NCI-H524 treated with DMSO at 0.1 percent for 48 hours (cell line): ENCODE measurements at regions not wholly inside any gene's neighbourhood (a gene's known extent, or its start where the extent isn't known, plus 50 kb on each side); places are given as distances from the start of the nearest gene placed in this dataset.

ENCODE experiments used
- DNase-seq: peaks from one replicate; lab custom pipeline; 2025; lab: John Stamatoyannopoulos, UW

GRCh38 chr18:56127322-56128099 lies 510.9 kb downstream of the TXNL1 start:
- DNase-seq: no peak

GRCh38 chr18:56124186-56124585 lies 514.2 kb downstream of the TXNL1 start:
- no peak for DNase-seq

- no peak for DNase-seq
Measured at GRCh38 chr18:56121669-56122068, 516.7 kb downstream of the TXNL1 start.

- no peak for DNase-seq
Measured at GRCh38 chr18:56120782-56121181, 517.6 kb downstream of the TXNL1 start.

- DNase-seq: no peak
Measured at GRCh38 chr18:56119681-56120080, 518.7 kb downstream of the TXNL1 start.

GRCh38 chr18:56118422-56118821 lies 520.0 kb downstream of the TXNL1 start:
- DNase-seq: no peak

GRCh38 chr18:56115071-56116015 lies 523.0 kb downstream of the TXNL1 start:
- no peak for DNase-seq

- no peak for DNase-seq
Measured at GRCh38 chr18:56112984-56113383, 525.0 kb upstream of the TCF4 start.

- DNase-seq: peak; percentile 80
Measured at GRCh38 chr18:56112013-56112749, 524.2 kb upstream of the TCF4 start.

- peak; percentile 10 for DNase-seq
Measured at GRCh38 chr18:56109757-56110156, 521.8 kb upstream of the TCF4 start.

- no peak for DNase-seq
Measured at GRCh38 chr18:56108478-56109367, 520.7 kb upstream of the TCF4 start.

- DNase-seq: no peak
Measured at GRCh38 chr18:56107821-56108477, 520.0 kb upstream of the TCF4 start.

GRCh38 chr18:56100090-56100722 lies 512.2 kb upstream of the TCF4 start:
- DNase-seq: no peak

- DNase-seq: no peak
Measured at GRCh38 chr18:56097621-56098020, 509.6 kb upstream of the TCF4 start.

GRCh38 chr18:56096861-56097260 lies 508.9 kb upstream of the TCF4 start:
- no peak for DNase-seq

GRCh38 chr18:56089612-56090258 lies 501.7 kb upstream of the TCF4 start:
- no peak for DNase-seq

- no peak for DNase-seq
Measured at GRCh38 chr18:56086786-56087185, 498.8 kb upstream of the TCF4 start.

- DNase-seq: no peak
Measured at GRCh38 chr18:56086176-56086575, 498.2 kb upstream of the TCF4 start.

GRCh38 chr18:56085551-56085950 lies 497.6 kb upstream of the TCF4 start:
- no peak for DNase-seq
